Activated T-cell treated with anti-CD3 and anti-CD28 coated beads, Interleukin-2, amount 50 U/mL, for 4 hours (primary cell): ENCODE measurements at regions not wholly inside any gene's neighbourhood (a gene's known extent, or its start where the extent isn't known, plus 50 kb on each side); places are given as distances from the start of the nearest gene placed in this dataset.
A peak's percentile ranks its signal among the peaks of the same experiment; 100 is the strongest.

Source experiments
- ATAC-seq, 2 donors: fragments of 200-7000 bp; cut with Tn5 transposase; one replicate each; pipeline ENCODE4 v1.10.0; 2021
- DNase-seq: peaks from one replicate; pipeline ENCODE4 v3.0.0-alpha.2; 2020
- H3K27me3 Mint-ChIP-seq: one replicate; pipeline ENCODE4 v1.8.0; 2021; ENCODE audit warnings: low read depth, mixed read lengths
- H3K36me3 Mint-ChIP-seq: one replicate; pipeline ENCODE4 v1.8.0; 2022; ENCODE audit warnings: mixed read lengths; ENCODE audit not compliant: insufficient read depth
- H3K4me1 Mint-ChIP-seq: one replicate; pipeline ENCODE4 v1.8.0; 2021; ENCODE audit warnings: low read depth, mixed read lengths
- H3K4me3 Mint-ChIP-seq: one replicate; pipeline ENCODE4 v1.8.0; 2021; ENCODE audit warnings: mild to moderate bottlenecking, moderate library complexity, mixed read lengths
- H3K9me3 Mint-ChIP-seq: one replicate; pipeline ENCODE4 v1.8.0; 2021; ENCODE audit warnings: mixed read lengths

DNA sequence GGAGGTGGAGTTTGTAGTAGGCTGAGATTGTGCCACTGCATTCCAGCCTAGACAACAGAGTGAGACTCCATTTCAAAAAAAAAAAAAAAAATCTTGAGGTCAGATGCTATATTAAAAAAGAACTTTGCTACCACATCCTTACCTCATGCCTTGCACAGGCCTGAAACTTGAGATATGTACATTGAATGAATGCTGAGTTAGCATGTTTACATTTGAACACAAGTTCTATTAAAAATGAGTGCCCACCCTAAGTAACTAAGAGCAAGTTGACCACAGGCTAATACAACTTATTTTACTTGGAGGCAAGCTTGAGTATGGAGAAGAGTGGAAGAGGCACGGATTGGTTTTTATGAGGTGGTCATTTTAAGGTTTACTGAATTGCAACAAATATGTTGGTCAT, 276.6 kb upstream of the GATB start:
- ATAC-seq (no peak), DNase-seq (no peak)
- no peak overlapping the region for H3K4me3 Mint-ChIP-seq
- H3K36me3 Mint-ChIP-seq, result no peaks in the 10 kb centered on the region
- H3K27me3 Mint-ChIP-seq, result no peaks in the 10 kb centered on the region
- no peaks in the 10 kb centered on the region for H3K9me3 Mint-ChIP-seq
- H3K4me1 Mint-ChIP-seq, result peaks cover 3% of the 10 kb centered on the region

GRCh38 chr4:152033621-152034020, 272.8 kb upstream of the GATB start:
- no peak for ATAC-seq
- Mint-ChIP-seq H3K27me3 (no peaks in the 10 kb centered on the region), H3K36me3 (no peaks in the 10 kb centered on the region), H3K4me3 (no peak overlapping the region), H3K4me1 (peaks cover 3% of the 10 kb centered on the region), H3K9me3 (no peaks in the 10 kb centered on the region)
- no peak for DNase-seq

- H3K36me3 Mint-ChIP-seq, result no peaks in the 10 kb centered on the region
- no peaks in the 10 kb centered on the region for H3K27me3 Mint-ChIP-seq
- peaks cover 3% of the 10 kb centered on the region for H3K4me1 Mint-ChIP-seq
- no peak overlapping the region for H3K4me3 Mint-ChIP-seq
- ATAC-seq (no peak), DNase-seq (no peak)
- H3K9me3 Mint-ChIP-seq, result peaks cover 5% of the 10 kb centered on the region
Observed at GRCh38 chr4:152032722-152033131, 271.9 kb upstream of the GATB start.

DNA sequence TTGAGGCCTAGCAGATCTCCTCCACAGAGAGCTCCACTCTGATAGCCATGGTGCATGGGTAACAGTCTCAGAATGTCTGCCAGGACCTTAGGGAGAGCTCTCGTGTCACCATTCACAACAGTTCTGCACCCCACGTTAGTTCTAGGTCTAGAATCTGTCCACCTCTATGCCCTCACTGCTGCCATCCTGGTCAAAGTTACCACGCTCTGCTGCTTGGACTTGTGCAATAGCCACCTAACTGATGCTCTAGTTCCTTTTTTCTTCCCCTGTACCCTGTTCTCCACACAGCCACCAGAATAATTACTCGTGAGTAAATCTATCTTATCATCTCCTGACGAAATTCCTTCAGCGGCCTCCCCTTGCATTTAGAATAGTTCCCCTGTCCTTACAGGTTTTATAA, 268.8 kb upstream of the GATB start:
- Mint-ChIP-seq H3K27me3 (no peaks in the 10 kb centered on the region), H3K4me1 (peaks cover 6% of the 10 kb centered on the region), H3K9me3 (peaks cover 5% of the 10 kb centered on the region), H3K36me3 (no peaks in the 10 kb centered on the region), H3K4me3 (no peak overlapping the region)
- DNase-seq (no peak), ATAC-seq (no peak)

- ATAC-seq (no peak), DNase-seq (no peak)
- Mint-ChIP-seq H3K4me3 (no peak overlapping the region), H3K27me3 (no peaks in the 10 kb centered on the region), H3K9me3 (peaks cover 5% of the 10 kb centered on the region), H3K36me3 (no peaks in the 10 kb centered on the region), H3K4me1 (peaks cover 6% of the 10 kb centered on the region)
Observed at GRCh38 chr4:152028131-152028530, 267.3 kb upstream of the GATB start.

DNA sequence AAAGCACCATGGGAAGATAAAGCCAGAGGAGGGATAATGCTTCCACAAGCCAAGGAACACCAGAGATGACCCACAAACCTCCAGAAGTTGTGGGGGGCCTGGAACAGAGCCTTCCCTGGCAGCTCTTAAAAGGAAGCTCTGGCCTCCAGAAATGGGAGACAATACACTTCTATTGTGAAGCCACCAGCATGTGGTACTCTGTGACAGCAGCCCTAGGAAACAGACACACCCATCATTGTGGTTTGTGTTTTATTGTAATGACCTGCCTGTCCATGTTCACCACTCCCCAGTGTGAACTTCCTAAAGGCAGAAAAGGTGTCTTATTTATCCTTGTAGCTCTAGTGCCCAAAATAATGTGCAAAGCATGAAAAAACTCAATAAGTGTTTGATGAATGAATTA, 264.1 kb upstream of the GATB start:
- no peak for ATAC-seq
- Mint-ChIP-seq H3K9me3 (peaks cover 5% of the 10 kb centered on the region), H3K36me3 (no peaks in the 10 kb centered on the region), H3K27me3 (no peaks in the 10 kb centered on the region), H3K4me3 (no peak overlapping the region), H3K4me1 (peaks cover 6% of the 10 kb centered on the region)
- DNase-seq, result no peak

- ATAC-seq (no peak), DNase-seq (no peak)
- peaks cover 6% of the 10 kb centered on the region for H3K4me1 Mint-ChIP-seq
- no peaks in the 10 kb centered on the region for H3K36me3 Mint-ChIP-seq
- H3K4me3 Mint-ChIP-seq, result no peak overlapping the region
- H3K9me3 Mint-ChIP-seq, result peaks cover 5% of the 10 kb centered on the region
- H3K27me3 Mint-ChIP-seq, result no peaks in the 10 kb centered on the region
Observed at GRCh38 chr4:152023674-152024073, 262.9 kb upstream of the GATB start.

- H3K27me3 Mint-ChIP-seq, result no peaks in the 10 kb centered on the region
- peaks cover 6% of the 10 kb centered on the region for H3K4me1 Mint-ChIP-seq
- no peaks in the 10 kb centered on the region for H3K9me3 Mint-ChIP-seq
- DNase-seq (no peak), ATAC-seq (no peak)
- H3K4me3 Mint-ChIP-seq, result no peak overlapping the region
- H3K36me3 Mint-ChIP-seq, result no peaks in the 10 kb centered on the region
Observed at GRCh38 chr4:152022543-152022942, 261.7 kb upstream of the GATB start.

GRCh38 chr4:152021788-152022438, 261.1 kb upstream of the GATB start:
- no peak for ATAC-seq
- Mint-ChIP-seq H3K27me3 (no peaks in the 10 kb centered on the region), H3K9me3 (no peaks in the 10 kb centered on the region), H3K4me3 (no peak overlapping the region), H3K4me1 (peaks cover 6% of the 10 kb centered on the region), H3K36me3 (no peaks in the 10 kb centered on the region)
- DNase-seq, result no peak

- Mint-ChIP-seq H3K9me3 (no peaks in the 10 kb centered on the region), H3K27me3 (no peaks in the 10 kb centered on the region), H3K36me3 (no peaks in the 10 kb centered on the region), H3K4me1 (peaks cover 2% of the 10 kb centered on the region), H3K4me3 (no peak overlapping the region)
- DNase-seq (no peak), ATAC-seq (no peak)
Observed at GRCh38 chr4:152020073-152020472, 259.3 kb upstream of the GATB start.

DNA sequence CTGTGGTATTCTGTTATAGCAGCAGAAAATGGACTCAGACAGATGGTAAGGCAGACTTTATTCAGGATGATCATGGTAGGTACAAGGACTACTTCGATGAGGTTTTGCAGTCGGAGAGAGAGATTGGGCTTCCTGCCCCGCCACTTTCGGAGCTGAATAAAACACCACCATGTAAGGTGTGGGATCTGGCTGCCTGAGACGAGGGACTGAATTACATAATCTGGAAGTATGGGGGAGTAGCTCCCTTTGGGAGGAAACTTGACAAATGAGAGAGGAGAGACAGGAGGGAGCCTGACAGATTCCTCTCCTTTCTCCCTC, 255.5 kb upstream of the GATB start:
- Mint-ChIP-seq H3K4me1 (peaks cover 32% of the 10 kb centered on the region), H3K27me3 (no peaks in the 10 kb centered on the region), H3K9me3 (peaks cover 4% of the 10 kb centered on the region), H3K36me3 (no peaks in the 10 kb centered on the region), H3K4me3 (no peak overlapping the region)
- no peak for DNase-seq
- no peak for ATAC-seq

- ATAC-seq (no peak), DNase-seq (no peak)
- H3K4me1 Mint-ChIP-seq, result peaks cover 37% of the 10 kb centered on the region
- H3K27me3 Mint-ChIP-seq, result no peaks in the 10 kb centered on the region
- peaks cover 4% of the 10 kb centered on the region for H3K9me3 Mint-ChIP-seq
- H3K4me3 Mint-ChIP-seq, result no peak overlapping the region
- H3K36me3 Mint-ChIP-seq, result no peaks in the 10 kb centered on the region
Observed at GRCh38 chr4:152015597-152016302, 254.9 kb upstream of the GATB start.

- peak overlapping the region; percentile 15 for H3K4me3 Mint-ChIP-seq
- no peaks in the 10 kb centered on the region for H3K27me3 Mint-ChIP-seq
- peaks cover 49% of the 10 kb centered on the region for H3K4me1 Mint-ChIP-seq
- H3K9me3 Mint-ChIP-seq, result peaks cover 4% of the 10 kb centered on the region
- DNase-seq (peak; percentile 17), ATAC-seq (peak; percentile 79 to 84)
- H3K36me3 Mint-ChIP-seq, result no peaks in the 10 kb centered on the region
Observed at GRCh38 chr4:152014280-152014679, 253.5 kb upstream of the GATB start.

GRCh38 chr4:152011469-152011868, 250.7 kb upstream of the GATB start:
- no peak for DNase-seq
- Mint-ChIP-seq H3K9me3 (peaks cover 4% of the 10 kb centered on the region), H3K4me3 (no peak overlapping the region), H3K27me3 (no peaks in the 10 kb centered on the region), H3K4me1 (peaks cover 52% of the 10 kb centered on the region), H3K36me3 (no peaks in the 10 kb centered on the region)
- ATAC-seq, result no peak

GRCh38 chr4:152010710-152011079, 249.9 kb upstream of the GATB start:
- DNase-seq (no peak), ATAC-seq (no peak)
- no peaks in the 10 kb centered on the region for H3K36me3 Mint-ChIP-seq
- no peaks in the 10 kb centered on the region for H3K27me3 Mint-ChIP-seq
- peaks cover 4% of the 10 kb centered on the region for H3K9me3 Mint-ChIP-seq
- H3K4me3 Mint-ChIP-seq, result peak overlapping the region; percentile 12
- peaks cover 51% of the 10 kb centered on the region for H3K4me1 Mint-ChIP-seq
